CD4-positive, alpha-beta T cell (primary cell): ENCODE measurements at regions not wholly inside any gene's neighbourhood (a gene's known extent, or its start where the extent isn't known, plus 50 kb on each side); places are given as distances from the start of the nearest gene placed in this dataset.

Source experiments
- ATAC-seq: fragments of 200-7000 bp; cut with Tn5 transposase; one replicate; pipeline ENCODE4 v1.10.0; 2022; ENCODE audit warnings: mild to moderate bottlenecking; ENCODE audit not compliant: poor library complexity
- CTCF ChIA-PET: fragments of 350-600 bp; sonication (Branson Sonifier 250); formaldehyde crosslinking; loops from one replicate; lab custom pipeline; 2021; ENCODE audit warnings: antibody characterized with exemption, inconsistent platforms; lab: Charles Lee
- POLR2A ChIA-PET: fragments of 350-600 bp; sonication (Branson Sonifier 250); formaldehyde crosslinking; loops from one replicate; lab custom pipeline; 2021; ENCODE audit warnings: antibody characterized with exemption, inconsistent platforms; lab: Charles Lee
- DNase-seq, 14 experiments: peaks; one replicate each; pipeline ENCODE4 v3.0.0-alpha.2; 2013 to 2020; ENCODE audit warnings: mixed read lengths in 2 of 14
- H3K27ac ChIP-seq, 2 donors: one replicate each; pipeline versions ENCODE4 v1.5.1 to v1.7.0; 2013; ENCODE audit warnings: low read length in 2 of 2, low read depth in 1 of 2, mild to moderate bottlenecking in 1 of 2
- H3K27me3 ChIP-seq, 2 experiments: 1 replicate in 1 of 2; 2 replicates in 1 of 2; pipeline versions ENCODE4 v1.6.1 to v1.7.0; 2013; ENCODE audit warnings: low read length in 2 of 2, control low read depth in 1 of 2, mild to moderate bottlenecking in 1 of 2, moderate library complexity in 1 of 2; ENCODE audit not compliant: insufficient read depth in 2 of 2, control insufficient read depth in 1 of 2
- H3K36me3 ChIP-seq: one replicate; pipeline ENCODE4 v1.6.1; 2013; ENCODE audit warnings: low read length, control low read depth; ENCODE audit not compliant: insufficient read depth
- H3K4me1 ChIP-seq: one replicate; pipeline ENCODE4 v1.6.1; 2013; ENCODE audit warnings: low read length, control low read depth; ENCODE audit not compliant: insufficient read depth
- H3K4me3 ChIP-seq: one replicate; pipeline ENCODE4 v1.5.1; 2013; ENCODE audit warnings: mild to moderate bottlenecking, low read length, moderate library complexity
- H3K9me3 ChIP-seq, 2 experiments: 1 replicate in 1 of 2; 2 replicates in 1 of 2; pipeline versions ENCODE4 v1.6.1 to v1.7.0; 2013; ENCODE audit warnings: low read length in 2 of 2, mild to moderate bottlenecking in 2 of 2, control low read depth in 1 of 2, moderate library complexity in 1 of 2; ENCODE audit not compliant: control insufficient read depth in 1 of 2, insufficient read depth in 1 of 2
- H3K27ac Mint-ChIP-seq: one replicate; pipeline ENCODE4 v1.8.0; 2020; ENCODE audit warnings: mixed read lengths
- H3K27me3 Mint-ChIP-seq: one replicate; pipeline ENCODE4 v1.8.0; 2021; ENCODE audit warnings: mixed read lengths
- H3K36me3 Mint-ChIP-seq: one replicate; pipeline ENCODE4 v1.8.0; 2021; ENCODE audit warnings: low read depth, mixed read lengths
- H3K4me1 Mint-ChIP-seq: one replicate; pipeline ENCODE4 v1.8.0; 2021; ENCODE audit warnings: low read depth, mixed read lengths
- H3K4me3 Mint-ChIP-seq: one replicate; pipeline ENCODE4 v1.8.0; 2020; ENCODE audit warnings: mild to moderate bottlenecking, mixed read lengths
- H3K9me3 Mint-ChIP-seq: one replicate; pipeline ENCODE4 v1.8.0; 2020; ENCODE audit warnings: mixed read lengths
- CTCF ChIP-seq: fragments of 200-600 bp; IDR thresholded peaks from one replicate; pipeline ENCODE4 v1.8.0; 2022; ENCODE audit warnings: antibody characterized with exemption, mild to moderate bottlenecking
- intact Hi-C, 2 experiments: fragments of 100-400 bp; cut with DNase I in 1 of 2; cut with micrococcal nuclease in 1 of 2; formaldehyde crosslinking; loops; one replicate each; pipeline versions ENCODE4 v1.15.1 to v1.9.0; 2023 to 2025; cut with DNase I, micrococcal nuclease

DNA sequence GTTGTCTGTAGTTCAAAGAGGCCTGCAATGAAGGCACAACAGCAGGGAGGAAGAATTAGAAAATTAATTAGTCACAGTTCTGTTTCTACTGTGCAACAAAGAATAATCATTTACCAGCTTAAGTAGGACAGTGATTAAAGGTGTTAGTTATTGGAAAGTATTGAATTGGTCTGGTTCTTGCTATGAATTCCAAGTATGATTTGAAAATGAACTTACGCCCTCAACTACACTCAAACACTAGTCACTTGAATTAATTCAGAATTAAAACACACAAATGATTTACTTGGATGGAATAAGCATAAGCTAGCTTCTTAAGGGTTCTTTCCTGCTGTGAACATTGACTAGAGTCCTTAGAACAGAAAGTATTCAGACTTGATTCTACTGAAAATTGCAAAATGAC lies 69.9 kb upstream of the EXOC1L start:
- no peaks in the 10 kb centered on the region for H3K4me1 Mint-ChIP-seq
- no peaks in the 10 kb centered on the region for H3K36me3 ChIP-seq
- TF ChIP-seq CTCF, result no peak
- no peak for ATAC-seq
- intact Hi-C loops, result no loop called here
- ChIA-PET POLR2A (no interaction called here), CTCF (no interaction called here)
- no peak overlapping the region for H3K4me3 Mint-ChIP-seq
- H3K36me3 Mint-ChIP-seq, result no peaks in the 10 kb centered on the region
- peaks cover 32% of the 10 kb centered on the region for H3K27me3 Mint-ChIP-seq
- H3K27ac Mint-ChIP-seq, result no peak overlapping the region
- no peak for DNase-seq
- H3K27ac ChIP-seq, result no peak overlapping the region
- no peaks in the 10 kb centered on the region for H3K9me3 ChIP-seq
- no peaks in the 10 kb centered on the region for H3K27me3 ChIP-seq
- H3K9me3 Mint-ChIP-seq, result no peaks in the 10 kb centered on the region
- no peak overlapping the region for H3K4me3 ChIP-seq
- no peaks in the 10 kb centered on the region for H3K4me1 ChIP-seq

DNA sequence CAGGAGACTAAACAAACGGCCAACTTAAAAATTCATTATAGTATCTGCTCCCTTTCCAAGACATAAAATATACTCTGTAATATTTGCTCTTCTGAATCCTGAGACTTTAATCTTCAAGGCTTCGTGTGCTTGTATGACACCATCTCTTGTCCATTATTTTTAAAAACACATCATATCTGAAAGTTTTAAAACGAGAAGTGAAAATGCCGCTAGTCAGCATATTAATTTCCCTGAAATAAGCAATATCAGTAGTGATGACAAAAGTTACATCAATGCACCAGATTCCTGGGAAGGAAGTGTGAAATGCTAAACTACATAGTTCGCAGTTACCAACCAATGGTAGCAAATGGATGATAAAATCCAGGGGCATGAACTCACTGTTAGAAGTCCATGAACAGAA lies 66.8 kb upstream of the EXOC1L start:
- Histone ChIP-seq H3K4me3 (no peak overlapping the region), H3K9me3 (no peaks in the 10 kb centered on the region), H3K27me3 (no peaks in the 10 kb centered on the region), H3K4me1 (no peaks in the 10 kb centered on the region), H3K27ac (no peak overlapping the region), H3K36me3 (no peaks in the 10 kb centered on the region)
- DNase-seq, result no peak
- TF ChIP-seq CTCF, result no peak
- Mint-ChIP-seq H3K36me3 (no peaks in the 10 kb centered on the region), H3K27ac (no peak overlapping the region), H3K4me1 (no peaks in the 10 kb centered on the region), H3K27me3 (peaks cover 15% of the 10 kb centered on the region), H3K9me3 (no peaks in the 10 kb centered on the region), H3K4me3 (no peak overlapping the region)
- no peak for ATAC-seq
- CTCF ChIA-PET, result no interaction called here
- intact Hi-C loops, result no loop called here
- POLR2A ChIA-PET, result no interaction called here

DNA sequence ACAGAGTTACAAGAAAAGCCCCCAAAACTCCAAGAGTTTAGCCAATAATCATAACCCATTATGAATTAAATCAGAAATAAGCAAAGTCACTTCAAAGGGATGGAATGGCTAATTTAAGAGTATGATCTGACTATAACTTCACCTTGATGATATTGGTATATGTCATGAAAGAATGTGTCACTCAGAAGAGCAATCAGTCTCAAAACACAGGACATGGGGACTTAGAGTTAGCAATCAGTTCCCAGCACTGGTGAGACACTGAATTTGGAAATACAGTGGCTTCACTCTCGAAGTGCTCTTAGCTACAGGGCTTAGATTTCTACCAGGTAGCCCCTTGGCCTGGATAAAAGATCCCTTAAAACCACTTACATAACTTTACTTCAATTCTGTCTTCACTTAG lies 65.7 kb upstream of the EXOC1L start:
- Histone ChIP-seq H3K4me3 (no peak overlapping the region), H3K9me3 (no peaks in the 10 kb centered on the region), H3K27me3 (no peaks in the 10 kb centered on the region), H3K36me3 (no peaks in the 10 kb centered on the region), H3K4me1 (no peaks in the 10 kb centered on the region), H3K27ac (no peak overlapping the region)
- ChIA-PET CTCF (no interaction called here), POLR2A (no interaction called here)
- no peak for TF ChIP-seq CTCF
- H3K4me1 Mint-ChIP-seq, result no peaks in the 10 kb centered on the region
- DNase-seq (no peak), ATAC-seq (no peak)
- peaks cover 4% of the 10 kb centered on the region for H3K27me3 Mint-ChIP-seq
- no peaks in the 10 kb centered on the region for H3K9me3 Mint-ChIP-seq
- no peak overlapping the region for H3K4me3 Mint-ChIP-seq
- no peak overlapping the region for H3K27ac Mint-ChIP-seq
- no peaks in the 10 kb centered on the region for H3K36me3 Mint-ChIP-seq
- intact Hi-C loops, result no loop called here
